Peyer's patch (tissue), 4 donors: ENCODE measurements at regions not wholly inside any gene's neighbourhood (a gene's known extent, or its start where the extent isn't known, plus 50 kb on each side); places are given as distances from the start of the nearest gene placed in this dataset.

ENCODE experiments used
- POLR2A ChIP-seq, 2 donors: fragments of 450-650 bp; IDR thresholded peaks; one replicate each; pipeline ENCODE4 v1.5.1; 2017; ENCODE audit warnings: antibody characterized with exemption in 2 of 2, mild to moderate bottlenecking in 2 of 2, moderate library complexity in 2 of 2
- TF ChIP-seq, protein P1 (sequence below), 6 experiments: fragments of 450-650 bp in 4 of 6; fragments of 200-600 bp in 2 of 6; sonication (generic) in 1 of 6; IDR thresholded peaks; one replicate each; pipeline ENCODE4 v1.5.1; 2017 to 2019; ENCODE audit warnings: antibody characterized with exemption in 6 of 6, mild to moderate bottlenecking in 3 of 6, moderate library complexity in 1 of 6

DNA sequence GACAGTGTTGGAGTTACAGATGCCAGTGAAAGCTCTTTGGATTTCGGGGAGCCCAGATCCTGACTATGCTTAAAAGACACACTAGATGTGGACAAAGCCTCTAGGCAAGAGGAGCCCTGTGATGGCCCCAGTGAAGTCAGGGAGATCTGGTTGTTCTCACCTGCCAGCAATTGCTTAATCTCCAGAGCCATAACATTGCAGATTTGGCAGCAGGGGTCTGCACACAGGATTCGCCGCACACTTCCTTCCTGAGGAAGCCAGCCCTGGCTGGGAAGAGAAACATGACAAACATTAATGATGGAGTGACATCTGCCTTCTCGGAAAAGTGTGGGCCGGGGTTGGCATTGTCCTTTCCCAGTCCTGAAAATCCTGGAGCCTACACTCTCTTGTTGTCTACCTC is 65.2 kb upstream of the PHF24 start:
- no peak for TF ChIP-seq POLR2A (IDR thresholded peaks at IDR 0.05)
- TF ChIP-seq, protein P1, sequence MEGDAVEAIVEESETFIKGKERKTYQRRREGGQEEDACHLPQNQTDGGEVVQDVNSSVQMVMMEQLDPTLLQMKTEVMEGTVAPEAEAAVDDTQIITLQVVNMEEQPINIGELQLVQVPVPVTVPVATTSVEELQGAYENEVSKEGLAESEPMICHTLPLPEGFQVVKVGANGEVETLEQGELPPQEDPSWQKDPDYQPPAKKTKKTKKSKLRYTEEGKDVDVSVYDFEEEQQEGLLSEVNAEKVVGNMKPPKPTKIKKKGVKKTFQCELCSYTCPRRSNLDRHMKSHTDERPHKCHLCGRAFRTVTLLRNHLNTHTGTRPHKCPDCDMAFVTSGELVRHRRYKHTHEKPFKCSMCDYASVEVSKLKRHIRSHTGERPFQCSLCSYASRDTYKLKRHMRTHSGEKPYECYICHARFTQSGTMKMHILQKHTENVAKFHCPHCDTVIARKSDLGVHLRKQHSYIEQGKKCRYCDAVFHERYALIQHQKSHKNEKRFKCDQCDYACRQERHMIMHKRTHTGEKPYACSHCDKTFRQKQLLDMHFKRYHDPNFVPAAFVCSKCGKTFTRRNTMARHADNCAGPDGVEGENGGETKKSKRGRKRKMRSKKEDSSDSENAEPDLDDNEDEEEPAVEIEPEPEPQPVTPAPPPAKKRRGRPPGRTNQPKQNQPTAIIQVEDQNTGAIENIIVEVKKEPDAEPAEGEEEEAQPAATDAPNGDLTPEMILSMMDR (IDR thresholded peaks at IDR 0.05) = no peak
